H1 (cell line): ENCODE measurements at regions not wholly inside any gene's neighbourhood (a gene's known extent, or its start where the extent isn't known, plus 50 kb on each side); places are given as distances from the start of the nearest gene placed in this dataset.

Experiments
- CTCF ChIA-PET: fragments of 300-600 bp; sonication (Branson Sonifier 250); formaldehyde crosslinking; loops from one replicate; lab custom pipeline; 2021; ENCODE audit not compliant: partially characterized antibody; lab: Charles Lee
- POLR2A ChIA-PET: fragments of 300-600 bp; sonication (Branson Sonifier 250); formaldehyde crosslinking; loops from one replicate; lab custom pipeline; 2021; ENCODE audit warnings: inconsistent platforms; ENCODE audit not compliant: partially characterized antibody; lab: Charles Lee
- DNase-seq, 2 experiments: peaks; one replicate each; pipeline versions ENCODE4 v3.0.0 to v3.0.0-alpha.2; 2010 to 2022; ENCODE audit warnings: low spot score in 2 of 2, low read depth in 1 of 2, mixed read lengths in 1 of 2
- FAIRE-seq: peaks from 2 replicates; lab custom pipeline; 2011; peaks lifted over from hg19 to GRCh38; lab: Jason Lieb, UNC
- H2AFZ ChIP-seq: 2 replicates; pipeline ENCODE4 v1.8.1; 2012; ENCODE audit warnings: low read length, inconsistent platforms
- H2AK5ac ChIP-seq: 2 replicates; pipeline ENCODE4 v1.6.1; 2013; ENCODE audit warnings: low read depth, low read length
- H2BK120ac ChIP-seq: replicated peaks from 2 replicates; pipeline ENCODE3; 2013; ENCODE audit warnings: low read depth, low read length, inconsistent platforms
- H2BK12ac ChIP-seq: 2 replicates; pipeline ENCODE4 v1.6.1; 2013; ENCODE audit warnings: low read depth, low read length
- H2BK15ac ChIP-seq: 2 replicates; pipeline ENCODE4 v1.6.1; 2013; ENCODE audit warnings: low read length
- H2BK20ac ChIP-seq: 2 replicates; pipeline ENCODE4 v1.6.1; 2013; ENCODE audit warnings: low read length
- H2BK5ac ChIP-seq: 2 replicates; pipeline ENCODE4 v1.6.1; 2013; ENCODE audit warnings: low read depth, low read length
- H3K14ac ChIP-seq: 2 replicates; pipeline ENCODE4 v1.6.1; 2013; ENCODE audit warnings: inconsistent platforms; ENCODE audit not compliant: insufficient read length
- H3K18ac ChIP-seq: 2 replicates; pipeline ENCODE4 v1.6.1; 2013; ENCODE audit warnings: low read length; ENCODE audit errors: extremely low read depth
- H3K23ac ChIP-seq: 2 replicates; pipeline ENCODE4 v1.6.1; 2013; ENCODE audit warnings: inconsistent platforms; ENCODE audit not compliant: insufficient read length
- H3K23me2 ChIP-seq: 2 replicates; pipeline ENCODE4 v1.6.1; 2013; ENCODE audit warnings: low read depth, low read length
- H3K27ac ChIP-seq: 2 replicates; pipeline ENCODE4 v1.6.1; 2011; ENCODE audit warnings: low read depth, low read length, inconsistent platforms
- H3K27me3 ChIP-seq, 4 experiments: replicated peaks in 1 of 4; 1 replicate in 1 of 4; 2 replicates in 3 of 4; pipeline versions ENCODE4 v1.6.1 to v1.8.1; 2011 to 2013; ENCODE audit warnings: low read length in 3 of 4, mild to moderate bottlenecking in 3 of 4, inconsistent platforms in 2 of 4, mixed read lengths in 2 of 4, moderate library complexity in 1 of 4; ENCODE audit not compliant: control insufficient read depth in 3 of 4, insufficient read depth in 3 of 4; ENCODE audit errors: extremely low read depth in 1 of 4
- H3K36me3 ChIP-seq, 4 experiments: 2 replicates each; pipeline versions ENCODE4 v1.6.1 to v1.8.1; 2011 to 2013; ENCODE audit warnings: mild to moderate bottlenecking in 4 of 4, low read length in 3 of 4, moderate library complexity in 2 of 4, control low read depth in 1 of 4, inconsistent platforms in 1 of 4; ENCODE audit not compliant: insufficient read depth in 4 of 4, control insufficient read depth in 2 of 4
- H3K4ac ChIP-seq: replicated peaks from 2 replicates; pipeline ENCODE3; 2013; ENCODE audit warnings: low read length, low read depth, mixed read lengths, inconsistent platforms; ENCODE audit not compliant: insufficient read length
- H3K4me1 ChIP-seq, 4 experiments: replicated peaks in 1 of 4; 1 replicate in 1 of 4; 2 replicates in 3 of 4; pipeline versions ENCODE4 v1.6.1 to v1.8.1; 2011 to 2013; ENCODE audit warnings: low read length in 3 of 4, inconsistent platforms in 2 of 4, mixed read lengths in 1 of 4; ENCODE audit not compliant: insufficient read depth in 4 of 4, control insufficient read depth in 3 of 4
- H3K4me2 ChIP-seq, 2 experiments: 2 replicates each; pipeline versions ENCODE4 v1.6.1 to v1.8.1; 2011 to 2013; ENCODE audit warnings: low read depth in 2 of 2, low read length in 2 of 2, control low read depth in 1 of 2, inconsistent platforms in 1 of 2, mild to moderate bottlenecking in 1 of 2; ENCODE audit not compliant: insufficient read depth in 1 of 2
- H3K4me3 ChIP-seq, 4 experiments: fragments of 200-600, 300-600 bp in 1 of 4; sonication (generic), shearing (Covaris generic), sonication (Bioruptor Twin) in 1 of 4; 2 replicates each; pipeline versions ENCODE4 v1.5.1 to v1.8.1; 2011 to 2016; ENCODE audit warnings: low read length in 4 of 4, low read depth in 3 of 4, control low read depth in 2 of 4, inconsistent platforms in 2 of 4, mild to moderate bottlenecking in 2 of 4, mixed read lengths in 1 of 4, moderate library complexity in 1 of 4; ENCODE audit not compliant: insufficient read depth in 2 of 4; ENCODE audit errors: extremely low read depth in 1 of 4
- H3K56ac ChIP-seq: replicated peaks from 2 replicates; pipeline ENCODE3; 2013; ENCODE audit warnings: low read depth, mild to moderate bottlenecking, mixed read lengths, low read length, inconsistent platforms; ENCODE audit not compliant: insufficient read length
- H3K79me1 ChIP-seq: 2 replicates; pipeline ENCODE4 v1.6.1; 2013; ENCODE audit warnings: low read depth, low read length, control low read depth
- H3K79me2 ChIP-seq, 2 experiments: 2 replicates each; pipeline versions ENCODE4 v1.6.1 to v1.8.1; 2012 to 2013; ENCODE audit warnings: low read length in 2 of 2, mild to moderate bottlenecking in 2 of 2, inconsistent platforms in 1 of 2; ENCODE audit not compliant: insufficient read depth in 2 of 2, control insufficient read depth in 1 of 2
- H3K9ac ChIP-seq, 4 experiments: replicated peaks in 1 of 4; 1 replicate in 1 of 4; 2 replicates in 3 of 4; pipeline versions ENCODE4 v1.6.1 to v1.8.1; 2011 to 2013; ENCODE audit warnings: low read depth in 3 of 4, low read length in 3 of 4, control low read depth in 2 of 4, mild to moderate bottlenecking in 2 of 4, moderate library complexity in 2 of 4, inconsistent platforms in 1 of 4; ENCODE audit errors: extremely low read depth in 1 of 4
- H3K9me3 ChIP-seq, 2 experiments: 2 replicates each; pipeline versions ENCODE4 v1.6.1 to v1.8.1; 2012 to 2013; ENCODE audit warnings: mild to moderate bottlenecking in 2 of 2, moderate library complexity in 2 of 2, control low read depth in 1 of 2, inconsistent platforms in 1 of 2, low read depth in 1 of 2, low read length in 1 of 2, mixed read lengths in 1 of 2; ENCODE audit not compliant: insufficient read depth in 2 of 2
- H4K20me1 ChIP-seq, 2 experiments: replicated peaks in 1 of 2; 2 replicates each; pipeline versions ENCODE3 to v1.8.1; 2011 to 2013; ENCODE audit warnings: inconsistent platforms in 2 of 2, low read length in 2 of 2, mild to moderate bottlenecking in 1 of 2; ENCODE audit not compliant: insufficient read depth in 2 of 2, control insufficient read depth in 1 of 2
- H4K5ac ChIP-seq: 2 replicates; pipeline ENCODE4 v1.6.1; 2013; ENCODE audit warnings: low read length, low read depth, mixed read lengths, inconsistent platforms; ENCODE audit not compliant: insufficient read length
- H4K8ac ChIP-seq: 2 replicates; pipeline ENCODE4 v1.8.0; 2013; ENCODE audit warnings: mild to moderate bottlenecking, moderate library complexity, low read length, inconsistent platforms; ENCODE audit not compliant: insufficient read depth; ENCODE audit errors: extremely low read depth
- H4K91ac ChIP-seq: replicated peaks from 2 replicates; pipeline ENCODE3; 2013; ENCODE audit warnings: low read length, mixed read lengths, inconsistent platforms; ENCODE audit not compliant: insufficient read length
- ASH2L ChIP-seq: fragments of 200-600, 300-600 bp; sonication (generic); IDR thresholded peaks from one replicate; pipeline ENCODE4 v1.7.1; 2017; ENCODE audit warnings: low read length
- BRCA1 ChIP-seq: IDR thresholded peaks from 2 replicates; pipeline ENCODE4 v1.6.1; 2012; ENCODE audit warnings: low read depth, low read length, improper control_type of control experiment
- CBX5 ChIP-seq: fragments of 300-800, 300-1000 bp; sonication (generic); IDR thresholded peaks from 2 replicates; pipeline ENCODE4 v1.7.1; 2016; ENCODE audit warnings: antibody characterized with exemption, low read length, low read depth
- MAFK ChIP-seq: IDR thresholded peaks from 2 replicates; pipeline ENCODE4 v1.6.1; 2012; ENCODE audit warnings: low read depth, mild to moderate bottlenecking, improper control_type of control experiment, low read length
- RAD21 ChIP-seq, 2 experiments: IDR thresholded peaks in 1 of 2; conservative IDR thresholded peaks in 1 of 2; 2 replicates each; pipeline ENCODE4 v1.6.1; 2011; ENCODE audit warnings: low read depth in 2 of 2, low read length in 2 of 2, improper control_type of control experiment in 1 of 2, inconsistent platforms in 1 of 2, mild to moderate bottlenecking in 1 of 2, moderate library complexity in 1 of 2
- RBBP5 ChIP-seq: IDR thresholded peaks from 2 replicates; pipeline ENCODE4 v1.7.1; 2012; ENCODE audit warnings: low read depth, mild to moderate bottlenecking, inconsistent platforms, low read length, moderate library complexity, borderline replicate concordance
- WGBS, 2 experiments: shearing (Covaris generic) in 1 of 2; methylation state at CpG; one replicate each; pipeline versions ENCODE4 v1.1.6 to v1.1.7; 2013 to 2015; ENCODE audit warnings: low lambda C conversion rate in 2 of 2, mixed read lengths in 2 of 2, inconsistent platforms in 1 of 2, low coverage in 1 of 2, missing lambda C conversion rate in 1 of 2; ENCODE audit not compliant: insufficient replicate concordance in 2 of 2, insufficient coverage in 1 of 2, insufficient read length in 1 of 2; ENCODE audit errors: extremely low coverage in 1 of 2, missing lambda C conversion rate in 1 of 2; 5-methylcytosine and 5-hydroxymethylcytosine counted together
- TF ChIP-seq, protein P1 (sequence below): IDR thresholded peaks from 2 replicates; pipeline ENCODE4 v1.6.1; 2012; ENCODE audit warnings: inconsistent platforms

DNA sequence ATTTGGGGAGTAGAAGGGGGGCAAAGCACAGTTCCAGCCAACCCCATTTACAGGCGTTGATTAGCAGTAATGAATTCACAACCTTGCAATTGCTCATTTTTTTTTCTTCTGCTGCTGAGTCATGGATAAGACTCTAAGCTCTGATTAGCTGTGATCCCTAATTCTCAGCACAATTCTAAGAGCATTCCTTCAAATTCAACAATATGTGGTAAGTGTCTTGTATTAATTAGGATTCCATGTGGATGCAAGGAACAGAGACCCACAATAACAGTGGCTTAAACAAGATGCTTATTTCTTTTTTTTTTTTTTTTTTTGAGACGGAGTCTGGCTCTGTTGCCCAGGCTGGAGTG is 133.4 kb downstream of the PALM2AKAP2 start:
- ChIA-PET POLR2A (no interaction called here), CTCF (interaction anchor here (0.6 to 6.6 kb wide), 6 partner anchors 8 to 1290 kb away, joined by 3 to 43 read pairs (median 4); no protein-coding TSS in a partner anchor)
- H2BK15ac ChIP-seq: no peak overlapping the region
- H3K23me2 ChIP-seq: no peaks in the 10 kb centered on the region
- no peak overlapping the region for H2BK5ac ChIP-seq
- no peak overlapping the region for H3K14ac ChIP-seq
- no peaks in the 10 kb centered on the region for H4K20me1 ChIP-seq
- H4K5ac ChIP-seq: no peak overlapping the region
- H4K8ac ChIP-seq: no peak overlapping the region
- no peak overlapping the region for H4K91ac ChIP-seq
- H3K23ac ChIP-seq: no peak overlapping the region
- no peak overlapping the region for H2BK12ac ChIP-seq
- no peak overlapping the region for H3K18ac ChIP-seq
- H2AFZ ChIP-seq: no peak overlapping the region
- no peak overlapping the region for H3K4ac ChIP-seq
- H3K27ac ChIP-seq: no peak overlapping the region
- no peak overlapping the region for H3K4me2 ChIP-seq
- no peak overlapping the region for H3K9ac ChIP-seq
- no peak for DNase-seq
- H3K56ac ChIP-seq: no peak overlapping the region
- H2BK120ac ChIP-seq: no peak overlapping the region
- H3K27me3 ChIP-seq: no peaks in the 10 kb centered on the region
- FAIRE-seq: no peak
- H2AK5ac ChIP-seq: no peak overlapping the region
- H3K9me3 ChIP-seq: no peaks in the 10 kb centered on the region
- no peaks in the 10 kb centered on the region; a peak in 1 of 8 replicates for H3K36me3 ChIP-seq
- H3K4me3 ChIP-seq: no peak overlapping the region
- H2BK20ac ChIP-seq: no peak overlapping the region
- H3K79me2 ChIP-seq: no peaks in the 10 kb centered on the region
- WGBS, 2 experiments: 100% methylated on average over 1 of the region's 2 CpGs; no CpG with 5 or more reads in 1 of the 2 experiments
- H3K4me1 ChIP-seq: peaks cover 0 to 7% (median 4%) of the 10 kb centered on the region in 4 experiments; a peak in 3 of 7 replicates
- H3K79me1 ChIP-seq: peaks cover 2% of the 10 kb centered on the region; the same call in 1 of the 2 replicates
- TF ChIP-seq, protein P1, sequence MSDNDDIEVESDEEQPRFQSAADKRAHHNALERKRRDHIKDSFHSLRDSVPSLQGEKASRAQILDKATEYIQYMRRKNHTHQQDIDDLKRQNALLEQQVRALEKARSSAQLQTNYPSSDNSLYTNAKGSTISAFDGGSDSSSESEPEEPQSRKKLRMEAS: no peak
- no peak for TF ChIP-seq MAFK
- no peak for TF ChIP-seq BRCA1
- no peak for TF ChIP-seq RBBP5
- TF ChIP-seq RAD21 (IDR thresholded peaks at IDR 0.05 in 1 of 2, conservative IDR thresholded peaks at IDR 0.05 in 1 of 2; ENCODE audit: low read depth in 2 of 2, low read length in 2 of 2): no peak
- TF ChIP-seq CBX5: no peak
- no peak for TF ChIP-seq ASH2L
